Endothelial cell (in vitro differentiated cells): ENCODE measurements at regions not wholly inside any gene's neighbourhood (a gene's known extent, or its start where the extent isn't known, plus 50 kb on each side); places are given as distances from the start of the nearest gene placed in this dataset.
"Not testable (repeated sequence)": the region's sequence is repeated elsewhere in the genome, so short reads cannot be mapped to it uniquely, and the experiment has no call there.

Source experiments
- DNase-seq: peaks from one replicate; pipeline ENCODE4 v3.0.0; 2021; ENCODE audit warnings: low spot score
- H3K27ac Mint-ChIP-seq: one replicate; pipeline ENCODE4 v1.8.0; 2021; ENCODE audit warnings: mixed read lengths, inconsistent platforms; ENCODE audit not compliant: unreplicated experiment
- H3K27me3 Mint-ChIP-seq: one replicate; pipeline ENCODE4 v1.8.0; 2021; ENCODE audit warnings: mild to moderate bottlenecking, moderate library complexity, mixed read lengths, inconsistent platforms; ENCODE audit not compliant: unreplicated experiment
- H3K36me3 Mint-ChIP-seq: one replicate; pipeline ENCODE4 v1.8.0; 2021; ENCODE audit warnings: mild to moderate bottlenecking, low read depth, mixed read lengths, inconsistent platforms; ENCODE audit not compliant: unreplicated experiment
- H3K4me1 Mint-ChIP-seq: one replicate; pipeline ENCODE4 v1.8.0; 2021; ENCODE audit warnings: mild to moderate bottlenecking, mixed read lengths, inconsistent platforms; ENCODE audit not compliant: unreplicated experiment
- H3K4me3 Mint-ChIP-seq: one replicate; pipeline ENCODE4 v1.8.0; 2021; ENCODE audit warnings: mild to moderate bottlenecking, mixed read lengths, inconsistent platforms; ENCODE audit not compliant: unreplicated experiment
- H3K9me3 Mint-ChIP-seq: one replicate; pipeline ENCODE4 v1.8.0; 2021; ENCODE audit warnings: mixed read lengths, inconsistent platforms; ENCODE audit not compliant: unreplicated experiment
- TF ChIP-seq, protein P1 (sequence below): fragments of 200-600 bp; sonication (generic); IDR thresholded peaks from one replicate; pipeline ENCODE4 v1.5.0; 2021; ENCODE audit warnings: antibody characterized with exemption; ENCODE audit not compliant: unreplicated experiment

DNA sequence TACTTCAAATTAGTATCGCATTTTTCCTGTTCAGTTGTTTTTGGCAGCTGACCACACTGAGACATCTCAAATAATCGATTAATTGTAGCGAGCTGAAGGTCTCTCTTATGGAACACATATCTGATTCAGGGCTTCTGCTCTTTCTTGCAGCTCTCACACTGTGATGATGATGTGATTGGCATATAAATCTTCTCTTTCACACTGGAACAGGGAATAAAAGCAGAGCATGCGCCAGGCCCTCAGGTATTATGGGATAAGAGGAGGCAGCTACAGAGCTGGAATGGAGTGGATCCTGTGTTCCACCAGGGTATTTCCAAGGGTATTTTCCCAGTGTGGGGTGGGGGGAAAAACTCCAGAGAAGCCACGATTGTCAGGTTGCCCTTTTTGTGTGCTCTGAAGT lies 265.4 kb upstream of the CASK start:
- Mint-ChIP-seq H3K9me3 (no peaks in the 10 kb centered on the region), H3K36me3 (no peaks in the 10 kb centered on the region), H3K27me3 (peaks cover 7% of the 10 kb centered on the region), H3K27ac (no peak overlapping the region), H3K4me1 (no peaks in the 10 kb centered on the region), H3K4me3 (no peak overlapping the region)
- TF ChIP-seq, protein P1, sequence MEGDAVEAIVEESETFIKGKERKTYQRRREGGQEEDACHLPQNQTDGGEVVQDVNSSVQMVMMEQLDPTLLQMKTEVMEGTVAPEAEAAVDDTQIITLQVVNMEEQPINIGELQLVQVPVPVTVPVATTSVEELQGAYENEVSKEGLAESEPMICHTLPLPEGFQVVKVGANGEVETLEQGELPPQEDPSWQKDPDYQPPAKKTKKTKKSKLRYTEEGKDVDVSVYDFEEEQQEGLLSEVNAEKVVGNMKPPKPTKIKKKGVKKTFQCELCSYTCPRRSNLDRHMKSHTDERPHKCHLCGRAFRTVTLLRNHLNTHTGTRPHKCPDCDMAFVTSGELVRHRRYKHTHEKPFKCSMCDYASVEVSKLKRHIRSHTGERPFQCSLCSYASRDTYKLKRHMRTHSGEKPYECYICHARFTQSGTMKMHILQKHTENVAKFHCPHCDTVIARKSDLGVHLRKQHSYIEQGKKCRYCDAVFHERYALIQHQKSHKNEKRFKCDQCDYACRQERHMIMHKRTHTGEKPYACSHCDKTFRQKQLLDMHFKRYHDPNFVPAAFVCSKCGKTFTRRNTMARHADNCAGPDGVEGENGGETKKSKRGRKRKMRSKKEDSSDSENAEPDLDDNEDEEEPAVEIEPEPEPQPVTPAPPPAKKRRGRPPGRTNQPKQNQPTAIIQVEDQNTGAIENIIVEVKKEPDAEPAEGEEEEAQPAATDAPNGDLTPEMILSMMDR, result no peak
- no peak for DNase-seq

DNA sequence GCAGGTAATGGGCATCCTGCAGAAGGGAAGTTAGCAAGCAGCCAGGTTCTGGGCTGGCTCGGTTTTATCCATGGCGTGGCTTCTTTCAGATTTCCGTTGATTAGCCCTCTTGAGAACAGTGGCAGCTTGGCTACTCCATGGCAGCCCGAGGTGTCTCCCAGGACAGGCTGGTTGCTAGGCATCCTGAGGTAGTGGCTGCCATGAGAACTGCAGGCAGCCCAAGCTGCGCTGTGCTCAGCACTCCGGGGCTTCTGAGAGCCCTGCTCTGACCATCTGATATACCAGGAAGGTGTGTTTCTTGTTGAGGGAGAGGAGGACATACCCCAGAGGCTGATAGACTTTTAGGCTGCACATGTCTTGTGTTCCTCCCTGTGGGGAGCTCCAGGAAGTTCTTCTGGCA lies 253.4 kb upstream of the CASK start:
- Mint-ChIP-seq H3K9me3 (no peaks in the 10 kb centered on the region), H3K4me3 (no peak overlapping the region), H3K36me3 (no peaks in the 10 kb centered on the region), H3K27me3 (no peaks in the 10 kb centered on the region), H3K4me1 (no peaks in the 10 kb centered on the region), H3K27ac (no peak overlapping the region)
- DNase-seq, result no peak
- TF ChIP-seq, protein P1, result no peak

DNA sequence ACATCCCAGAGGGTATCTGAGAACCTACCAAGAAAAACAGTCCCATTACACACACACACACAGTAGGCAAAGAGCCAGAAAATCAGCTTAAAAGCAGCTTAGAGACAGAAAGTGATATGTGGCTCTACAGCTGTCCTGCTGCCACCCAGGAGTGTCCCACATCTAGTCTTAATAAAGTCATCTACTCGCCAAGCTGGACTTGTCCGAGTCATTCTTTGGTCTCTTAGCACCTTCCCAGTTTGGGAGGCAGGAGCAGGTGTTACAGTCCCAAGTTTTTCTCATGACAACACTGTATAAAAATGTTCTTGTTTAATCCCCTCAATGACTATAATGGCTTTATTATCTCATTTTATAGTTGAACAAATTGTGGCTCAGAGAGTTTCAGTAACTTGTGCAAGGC lies 252.5 kb upstream of the CASK start:
- no peak overlapping the region for H3K27ac Mint-ChIP-seq
- H3K4me3 Mint-ChIP-seq, result no peak overlapping the region
- no peaks in the 10 kb centered on the region for H3K27me3 Mint-ChIP-seq
- no peak for DNase-seq
- TF ChIP-seq, protein P1, result no peak
- H3K36me3 Mint-ChIP-seq, result no peaks in the 10 kb centered on the region
- no peaks in the 10 kb centered on the region for H3K4me1 Mint-ChIP-seq
- H3K9me3 Mint-ChIP-seq, result no peaks in the 10 kb centered on the region

DNA sequence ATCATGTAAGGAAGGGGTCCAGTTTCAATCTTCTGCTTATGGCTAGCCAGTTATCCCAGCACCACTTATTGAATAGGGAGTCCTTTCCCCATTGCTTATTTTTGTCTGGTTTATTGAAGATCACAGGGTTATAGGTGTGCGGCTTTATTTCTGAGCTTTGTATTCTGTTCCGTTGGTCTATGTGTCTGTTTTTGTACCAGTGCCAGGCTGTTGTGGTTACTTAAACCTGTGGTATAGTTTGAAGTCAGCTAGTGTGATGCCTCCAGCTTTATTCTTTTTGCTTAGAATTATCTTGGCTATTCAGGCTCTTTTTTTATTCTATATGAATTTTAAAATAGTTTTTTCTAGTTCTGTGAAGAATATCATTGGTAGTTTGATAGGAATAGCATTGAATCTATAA lies 234.6 kb upstream of the CASK start:
- not testable (repeated sequence) for H3K4me1 Mint-ChIP-seq, H3K36me3 Mint-ChIP-seq, H3K9me3 Mint-ChIP-seq, H3K27me3 Mint-ChIP-seq, H3K4me3 Mint-ChIP-seq, DNase-seq, H3K27ac Mint-ChIP-seq

DNA sequence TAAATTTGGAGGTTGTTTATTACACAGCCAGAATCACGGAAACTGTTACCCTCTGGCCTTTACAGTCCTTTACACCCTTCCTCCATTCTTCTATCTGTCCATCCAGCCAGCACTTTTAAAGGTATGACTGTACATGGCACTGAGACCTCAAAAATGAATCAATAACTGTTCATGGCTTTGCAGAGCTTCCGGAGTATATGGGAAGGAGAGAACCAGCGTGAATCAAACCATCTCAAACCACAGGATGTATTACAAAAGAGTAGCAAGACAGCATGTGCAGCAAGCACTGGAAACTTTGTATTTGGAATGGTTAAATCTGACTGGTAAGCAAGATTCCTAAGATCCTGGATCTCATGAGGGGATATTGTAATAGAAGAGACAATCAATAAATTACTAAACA lies 228.5 kb upstream of the CASK start:
- no peak for DNase-seq
- TF ChIP-seq, protein P1, result no peak
- H3K27me3 Mint-ChIP-seq, result peaks cover 3% of the 10 kb centered on the region
- H3K4me3 Mint-ChIP-seq, result no peak overlapping the region
- H3K9me3 Mint-ChIP-seq, result no peaks in the 10 kb centered on the region
- no peaks in the 10 kb centered on the region for H3K36me3 Mint-ChIP-seq
- H3K27ac Mint-ChIP-seq, result no peak overlapping the region
- H3K4me1 Mint-ChIP-seq, result no peaks in the 10 kb centered on the region

DNA sequence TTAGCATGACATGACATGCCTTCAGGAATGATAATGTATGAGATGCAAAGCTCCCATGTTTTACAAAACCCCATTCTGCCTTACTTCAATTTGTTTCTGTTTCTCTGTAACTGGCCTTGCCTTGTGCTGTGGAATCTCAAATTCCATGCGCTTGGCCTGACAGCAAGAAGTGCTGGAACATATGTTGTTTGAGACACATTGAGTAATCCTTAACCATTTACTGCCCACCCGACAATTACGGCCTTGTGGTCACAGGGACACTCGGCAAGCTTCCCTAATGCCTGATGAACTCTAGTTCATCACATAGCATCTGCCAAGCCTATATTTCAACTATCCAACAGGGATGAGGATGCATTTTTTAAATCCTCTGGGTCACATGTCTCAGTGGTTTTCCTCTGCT lies 226.4 kb upstream of the CASK start:
- TF ChIP-seq, protein P1, result no peak
- H3K4me3 Mint-ChIP-seq, result no peak overlapping the region
- no peak overlapping the region for H3K27ac Mint-ChIP-seq
- H3K27me3 Mint-ChIP-seq, result peaks cover 3% of the 10 kb centered on the region
- no peak for DNase-seq
- H3K36me3 Mint-ChIP-seq, result no peaks in the 10 kb centered on the region
- H3K9me3 Mint-ChIP-seq, result no peaks in the 10 kb centered on the region
- no peaks in the 10 kb centered on the region for H3K4me1 Mint-ChIP-seq
